GM18858 (cell line): ENCODE measurements at regions not wholly inside any gene's neighbourhood (a gene's known extent, or its start where the extent isn't known, plus 50 kb on each side); places are given as distances from the start of the nearest gene placed in this dataset.
A peak's percentile ranks its signal among the peaks of the same experiment; 100 is the strongest.
"Not testable (repeated sequence)": the region's sequence is repeated elsewhere in the genome, so short reads cannot be mapped to it uniquely, and the experiment has no call there.

Source experiments
- ATAC-seq: cut with Tn5 transposase; IDR thresholded peaks from one replicate; pipeline ENCODE4 v1.9.1; 2021; ENCODE audit not compliant: unreplicated experiment

GRCh38 chr12:46087916-46088439 is 97.6 kb upstream of the SCAF11 start:
- ATAC-seq: no peak

DNA sequence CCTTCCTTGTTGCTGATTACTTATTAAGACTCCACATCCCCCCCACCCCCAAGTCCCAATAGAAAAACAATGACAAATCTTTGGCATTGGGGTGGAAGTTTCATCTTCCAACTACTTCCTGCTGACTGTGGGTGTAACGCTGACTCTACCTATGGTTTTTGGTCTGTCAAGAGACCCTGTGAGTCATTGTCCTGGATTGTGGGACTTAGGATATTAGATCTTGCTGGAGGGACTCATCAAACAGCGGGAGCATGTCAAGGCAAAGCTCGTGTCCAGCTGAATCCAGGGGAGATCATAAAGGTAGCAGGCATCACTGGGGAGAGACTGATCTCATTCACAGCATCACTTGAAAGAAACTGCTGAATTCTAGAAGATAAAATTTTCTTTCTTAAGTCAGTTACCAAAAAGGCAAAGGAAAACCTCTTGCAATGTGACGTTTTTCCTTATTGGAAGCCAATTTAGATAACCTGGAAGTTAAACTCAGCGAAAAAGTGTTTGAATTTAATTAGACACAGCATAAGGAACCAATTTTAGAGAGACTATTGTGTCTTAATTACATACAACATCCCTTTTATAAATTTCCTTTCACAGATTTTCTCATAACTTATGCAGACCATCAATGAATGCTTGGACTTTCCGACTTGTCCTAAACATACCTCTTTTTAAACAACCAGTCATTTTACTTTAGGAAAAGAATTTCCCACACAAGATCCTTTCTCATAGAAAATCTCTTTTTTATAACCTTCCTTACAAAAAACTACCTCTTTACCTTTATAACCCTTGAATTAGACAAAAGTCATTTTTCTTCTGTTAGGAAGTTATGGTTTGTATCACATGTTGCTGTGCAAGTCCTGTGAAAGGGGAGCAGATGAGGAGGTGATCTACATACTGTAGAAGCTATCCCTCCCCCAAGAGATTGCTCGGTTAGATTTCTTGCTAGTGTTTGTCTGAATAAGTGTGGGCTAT is 94.6 kb upstream of the SCAF11 start:
- ATAC-seq: no peak

DNA sequence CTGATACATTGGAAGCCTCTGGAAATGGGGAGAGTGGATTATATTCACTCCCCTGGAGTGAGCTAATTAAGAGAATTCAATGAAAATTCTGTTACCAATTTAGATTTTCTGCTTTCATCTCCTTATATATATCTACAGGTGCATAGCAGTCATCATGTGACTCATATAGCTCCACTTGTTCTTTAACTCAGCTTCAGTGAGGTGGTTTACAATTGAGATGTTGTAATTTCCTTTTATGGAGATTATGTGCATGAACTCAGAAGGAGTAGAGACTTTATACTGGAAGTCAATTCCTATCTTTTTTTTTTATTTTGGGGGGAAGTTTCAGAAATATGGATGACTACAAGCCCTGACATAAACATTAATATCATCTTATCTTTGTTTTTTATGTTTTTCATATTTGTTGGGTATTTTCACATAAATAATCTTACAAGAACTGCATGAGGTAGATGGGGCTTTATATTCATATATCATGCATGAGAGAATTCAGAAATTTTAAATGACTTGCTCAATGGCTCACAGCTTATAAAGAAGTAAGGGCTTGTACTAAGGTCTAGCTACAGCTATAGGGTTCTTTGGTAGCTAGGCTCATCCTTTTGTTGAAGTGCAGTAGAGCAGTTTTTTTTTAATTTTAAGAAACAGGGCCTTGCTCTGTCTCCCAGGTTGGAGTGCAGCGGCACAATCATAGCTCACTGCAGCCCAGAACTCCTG is 92.3 kb upstream of the SCAF11 start:
- no peak for ATAC-seq

DNA sequence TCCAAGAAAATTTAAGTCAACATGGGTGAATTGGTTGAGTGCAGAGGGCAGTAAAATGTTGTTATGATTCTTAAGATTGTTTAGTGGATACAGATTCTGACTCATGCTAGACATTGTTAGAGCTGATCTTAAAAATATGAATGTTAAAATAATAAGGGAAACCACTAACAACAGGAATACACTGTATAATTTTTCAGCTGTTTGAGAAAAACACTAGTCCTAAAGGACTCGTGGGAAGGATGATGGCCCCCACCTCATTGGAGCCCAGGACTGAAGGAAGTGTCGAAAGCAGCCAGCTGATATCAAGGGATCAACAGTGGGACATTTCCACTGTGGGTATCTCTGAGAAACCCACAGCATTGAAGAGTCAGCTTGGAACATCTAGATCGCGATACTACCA is 82.9 kb upstream of the SCAF11 start:
- no peak for ATAC-seq

DNA sequence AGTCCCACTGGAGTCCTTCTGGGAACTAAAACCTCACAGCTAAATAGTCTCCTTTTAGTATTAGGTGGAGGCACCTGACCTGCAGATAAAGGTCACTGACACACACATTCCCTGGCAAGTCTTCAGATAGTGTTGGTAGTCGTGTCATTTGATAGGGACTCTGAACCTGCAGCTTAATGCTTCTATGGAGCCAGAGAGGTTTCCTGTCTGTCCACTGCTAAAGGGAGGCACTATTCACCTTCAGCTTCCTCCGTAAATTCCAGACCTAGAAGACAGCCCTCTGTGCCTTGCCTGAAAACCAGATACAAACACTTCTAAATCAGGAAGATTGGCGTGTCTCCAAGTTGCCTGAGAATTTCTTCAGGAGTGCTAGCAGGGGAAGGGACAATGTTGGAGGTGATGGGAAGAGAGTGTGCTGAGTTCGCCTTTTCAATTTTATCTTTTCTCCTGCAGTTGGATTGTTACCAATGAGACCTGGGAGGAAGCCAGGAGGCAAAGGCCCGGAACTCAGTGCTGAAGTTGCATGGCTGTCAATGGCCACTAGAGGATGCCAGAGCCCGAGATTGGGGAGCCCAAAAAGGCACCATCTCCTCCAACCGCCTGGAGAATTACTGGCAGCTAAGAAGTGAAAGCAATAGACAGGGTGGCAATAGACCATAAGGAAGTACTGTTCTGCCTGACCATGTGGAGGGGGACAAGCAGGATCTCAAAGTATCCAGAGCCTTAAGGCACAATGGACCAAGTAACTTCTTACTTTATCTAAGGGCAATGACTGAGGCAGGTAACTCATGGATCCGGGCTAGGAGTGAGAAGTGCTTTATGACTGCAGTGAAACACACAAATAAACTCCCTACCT is 81.6 kb upstream of the SCAF11 start:
- ATAC-seq: peak; percentile 94

- no peak for ATAC-seq
Observed at GRCh38 chr12:46071335-46071734, 81.0 kb upstream of the SCAF11 start.

DNA sequence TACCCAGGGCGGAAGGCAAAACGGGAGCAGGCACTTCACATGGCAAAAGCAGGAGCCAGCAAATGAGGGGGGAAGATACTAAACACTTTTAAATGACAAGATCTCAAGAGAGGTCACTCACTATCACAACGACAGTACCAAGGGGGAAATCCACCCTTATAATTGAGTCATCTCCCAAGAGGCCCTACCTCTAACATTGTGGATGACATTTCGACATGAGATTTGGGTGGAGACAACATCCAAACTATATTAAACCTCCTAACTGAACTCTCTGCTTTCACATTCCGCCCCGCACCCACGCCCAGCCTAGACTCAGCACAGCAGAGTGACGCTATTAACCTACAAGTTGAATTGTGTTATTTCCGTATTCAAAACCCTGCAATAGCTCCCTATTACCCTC is 76.7 kb upstream of the SCAF11 start:
- no peak for ATAC-seq

DNA sequence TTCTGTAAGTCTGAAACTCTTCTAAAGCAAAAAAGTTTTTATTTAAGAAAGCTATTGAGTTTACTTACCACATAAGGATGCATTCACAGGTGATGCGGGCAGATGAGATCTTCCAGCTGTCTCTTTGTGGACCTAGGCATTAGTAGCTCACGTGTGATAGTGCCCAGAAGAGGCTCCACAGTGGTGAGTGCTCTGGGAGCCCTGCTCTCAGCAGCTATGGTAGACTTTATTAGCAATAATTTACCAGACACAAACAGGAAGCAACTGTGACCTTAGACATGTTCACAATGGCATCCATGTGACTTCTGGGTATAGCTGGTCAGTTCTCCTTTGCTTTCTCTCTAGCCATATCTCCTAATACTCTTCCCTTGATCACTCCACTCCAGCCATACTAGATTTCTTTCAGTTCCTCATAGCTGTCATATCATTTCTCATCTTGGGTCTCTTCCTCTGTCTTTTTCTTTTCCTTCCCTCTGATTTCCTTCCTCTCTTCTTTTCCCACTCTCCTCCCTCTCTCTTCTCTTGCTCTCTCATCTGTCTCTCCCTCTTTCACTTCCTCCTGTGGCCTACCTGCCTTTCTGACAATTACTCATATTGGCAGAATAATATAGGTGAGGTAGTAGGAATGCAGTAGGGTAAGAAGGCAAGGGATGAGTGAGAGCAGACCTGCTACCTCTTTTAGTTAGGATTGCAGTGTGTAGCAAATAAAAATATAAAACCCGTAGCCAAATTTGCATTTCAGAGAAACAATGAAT is 75.2 kb upstream of the SCAF11 start:
- ATAC-seq: peak; percentile 69

GRCh38 chr12:46064548-46064947 is 74.2 kb upstream of the SCAF11 start:
- no peak for ATAC-seq

GRCh38 chr12:46058697-46059096 is 68.3 kb upstream of the SCAF11 start:
- not testable (repeated sequence) for ATAC-seq

- ATAC-seq: no peak
Observed at GRCh38 chr12:46050805-46051204, 60.4 kb upstream of the SCAF11 start.

- no peak for ATAC-seq
Observed at GRCh38 chr12:46049665-46050064, 59.3 kb upstream of the SCAF11 start.

- ATAC-seq: no peak
Observed at GRCh38 chr12:46046436-46046835, 56.1 kb upstream of the SCAF11 start.

DNA sequence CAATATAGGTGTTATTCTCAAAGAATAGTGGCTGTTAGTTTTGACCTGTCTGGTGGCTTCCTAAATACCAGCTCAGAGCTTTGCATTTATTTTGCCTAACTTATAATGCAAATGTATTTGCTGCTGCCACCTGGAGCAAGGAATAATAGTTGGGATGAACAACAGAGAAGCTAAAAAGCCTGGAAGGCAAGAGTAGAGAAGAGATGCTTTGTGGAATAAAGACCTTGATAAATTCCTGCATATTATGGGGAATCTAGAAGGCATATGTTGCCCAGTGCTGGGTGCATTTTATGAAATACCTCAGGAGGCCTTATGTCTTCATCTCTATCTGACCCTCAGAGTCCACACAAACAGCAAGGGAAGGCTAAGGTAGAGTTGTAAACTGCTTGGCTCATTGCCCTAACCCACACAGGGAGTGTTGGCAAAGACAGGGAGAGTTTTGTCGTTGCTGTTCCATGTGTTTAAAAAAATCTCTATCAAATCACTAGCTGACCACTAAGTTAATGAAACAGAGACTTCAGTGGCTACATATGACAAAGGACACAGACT is 53.7 kb upstream of the SCAF11 start:
- no peak for ATAC-seq
